Astrocyte of the spinal cord (primary cell): ENCODE measurements at regions not wholly inside any gene's neighbourhood (a gene's known extent, or its start where the extent isn't known, plus 50 kb on each side); places are given as distances from the start of the nearest gene placed in this dataset.

Experiments
- DNase-seq: peaks from one replicate; pipeline ENCODE4 v3.0.0; 2011; ENCODE audit warnings: low read depth, low spot score
- H3K4me3 ChIP-seq: 2 replicates; pipeline ENCODE4 v1.5.1; 2011; ENCODE audit warnings: low read depth, mild to moderate bottlenecking, low read length, moderate library complexity
- in situ Hi-C: cut with HindIII; loops from 2 replicates; pipeline ENCODE4 v1.10.0; 2017; ENCODE audit warnings: low sequenced_read_pairs
- TF ChIP-seq, protein P1 (sequence below): IDR thresholded peaks from 2 replicates; pipeline ENCODE4 v1.5.1; 2012; ENCODE audit warnings: low read depth, mild to moderate bottlenecking, low read length, inconsistent platforms

DNA sequence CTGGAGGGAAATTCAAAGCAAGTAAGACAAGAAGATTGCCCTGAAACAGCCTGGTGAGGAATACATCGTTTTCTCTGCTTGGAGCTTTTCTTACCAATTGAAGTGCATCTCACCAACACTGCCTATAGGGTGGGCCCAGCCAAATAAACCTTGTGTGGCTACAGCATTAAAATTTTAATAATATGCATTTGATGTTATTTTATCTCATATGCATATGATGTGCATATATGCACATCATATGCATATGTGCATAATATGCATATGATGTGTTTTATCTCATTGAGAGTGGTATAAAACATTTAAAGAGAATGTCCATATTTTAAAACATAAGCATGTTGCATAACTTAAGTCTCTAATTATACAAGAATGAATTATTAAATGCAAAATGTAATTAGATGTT is 328.6 kb upstream of the ARID1B start:
- in situ Hi-C loops, result no loop called here
- TF ChIP-seq, protein P1, sequence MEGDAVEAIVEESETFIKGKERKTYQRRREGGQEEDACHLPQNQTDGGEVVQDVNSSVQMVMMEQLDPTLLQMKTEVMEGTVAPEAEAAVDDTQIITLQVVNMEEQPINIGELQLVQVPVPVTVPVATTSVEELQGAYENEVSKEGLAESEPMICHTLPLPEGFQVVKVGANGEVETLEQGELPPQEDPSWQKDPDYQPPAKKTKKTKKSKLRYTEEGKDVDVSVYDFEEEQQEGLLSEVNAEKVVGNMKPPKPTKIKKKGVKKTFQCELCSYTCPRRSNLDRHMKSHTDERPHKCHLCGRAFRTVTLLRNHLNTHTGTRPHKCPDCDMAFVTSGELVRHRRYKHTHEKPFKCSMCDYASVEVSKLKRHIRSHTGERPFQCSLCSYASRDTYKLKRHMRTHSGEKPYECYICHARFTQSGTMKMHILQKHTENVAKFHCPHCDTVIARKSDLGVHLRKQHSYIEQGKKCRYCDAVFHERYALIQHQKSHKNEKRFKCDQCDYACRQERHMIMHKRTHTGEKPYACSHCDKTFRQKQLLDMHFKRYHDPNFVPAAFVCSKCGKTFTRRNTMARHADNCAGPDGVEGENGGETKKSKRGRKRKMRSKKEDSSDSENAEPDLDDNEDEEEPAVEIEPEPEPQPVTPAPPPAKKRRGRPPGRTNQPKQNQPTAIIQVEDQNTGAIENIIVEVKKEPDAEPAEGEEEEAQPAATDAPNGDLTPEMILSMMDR, result no peak
- no peak for DNase-seq
- H3K4me3 ChIP-seq, result no peak overlapping the region

DNA sequence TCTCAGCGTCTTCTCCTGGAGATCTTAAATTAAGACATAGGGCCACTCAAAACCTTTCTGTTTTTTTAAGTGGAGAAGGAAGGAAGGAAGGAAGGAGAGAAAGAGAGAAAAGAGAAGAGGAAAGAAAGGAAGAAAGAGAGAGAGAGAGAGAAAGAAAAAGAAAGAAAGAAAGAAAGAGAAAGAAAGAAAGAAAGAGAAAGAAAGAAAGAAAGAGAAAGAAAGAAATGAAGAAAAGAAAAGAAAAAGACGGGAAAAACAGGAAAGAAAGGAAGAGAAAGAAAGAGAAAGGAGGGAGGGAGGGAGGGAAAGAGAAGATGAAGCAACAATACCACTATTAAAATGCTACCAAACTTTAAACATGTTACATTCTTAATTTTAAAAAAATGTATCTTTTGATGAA is 336.5 kb upstream of the ARID1B start:
- TF ChIP-seq, protein P1, result no peak
- no peak for DNase-seq
- in situ Hi-C loops, result no loop called here
- no peak overlapping the region for H3K4me3 ChIP-seq

DNA sequence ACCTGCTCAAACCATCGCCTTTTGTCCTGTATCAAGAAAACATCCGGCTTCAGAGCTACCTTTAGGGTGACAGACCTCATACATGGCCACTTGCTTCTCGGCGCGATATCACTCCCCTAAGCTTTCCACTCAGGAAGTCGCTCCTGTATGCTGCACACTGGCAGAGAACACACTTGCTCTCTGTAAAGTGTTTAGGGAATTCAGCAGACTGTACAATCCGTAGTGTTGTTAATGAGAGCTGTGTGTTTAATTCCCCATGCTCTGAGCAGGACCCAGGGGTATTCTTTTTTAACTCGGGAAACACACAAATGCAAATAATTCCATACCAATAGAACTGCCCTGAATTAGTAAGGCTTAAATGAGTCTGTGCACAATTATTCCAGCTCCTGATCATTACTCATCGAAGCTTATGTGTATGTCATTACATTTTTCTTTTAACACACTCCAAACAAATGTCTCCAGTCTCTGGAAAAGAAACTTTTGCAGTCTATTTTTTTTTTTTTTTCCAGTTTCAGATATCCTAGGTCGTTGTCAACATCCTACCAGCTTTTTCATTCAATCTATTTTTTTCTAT is 338.7 kb upstream of the ARID1B start:
- H3K4me3 ChIP-seq, result no peak overlapping the region
- in situ Hi-C loops, result no loop called here
- no peak for DNase-seq
- TF ChIP-seq, protein P1, result no peak

DNA sequence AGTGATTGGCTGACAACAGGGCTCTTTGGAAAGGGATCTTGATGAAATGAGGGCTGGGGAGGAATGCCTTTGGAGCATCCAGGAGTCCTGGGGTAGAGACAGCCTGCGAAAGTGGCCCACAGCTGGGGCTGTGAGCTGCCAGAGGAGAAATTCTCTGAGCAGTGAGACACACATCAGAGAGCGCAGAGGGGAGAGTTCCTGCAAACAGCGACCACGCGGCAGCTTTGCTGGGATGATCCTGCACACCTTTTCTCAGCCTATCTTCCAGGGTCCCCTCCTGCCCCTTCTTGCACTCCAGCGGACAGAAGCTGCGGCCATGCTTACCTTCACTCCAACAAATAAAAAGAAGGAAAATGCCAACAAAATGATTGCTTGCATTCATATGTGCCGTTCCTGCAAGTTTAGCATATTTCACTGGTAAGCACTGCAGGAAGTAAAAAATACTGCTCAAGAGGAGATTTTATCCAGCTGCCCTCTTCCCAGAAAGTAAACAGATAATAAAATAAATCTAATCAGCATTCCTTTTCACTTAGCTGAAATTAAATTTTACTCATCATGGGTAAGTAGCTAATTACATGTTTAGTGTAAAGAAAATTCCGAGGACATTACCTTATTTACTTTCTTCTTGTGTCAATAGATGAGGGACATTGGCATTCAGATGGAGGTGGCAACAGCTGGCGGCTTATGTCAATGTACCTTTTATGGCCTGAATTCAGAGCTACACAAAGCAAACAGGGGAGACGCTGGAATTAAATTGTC is 339.9 kb upstream of the ARID1B start:
- DNase-seq, result no peak
- in situ Hi-C loops, result no loop called here
- no peak overlapping the region for H3K4me3 ChIP-seq
- TF ChIP-seq, protein P1, result no peak

DNA sequence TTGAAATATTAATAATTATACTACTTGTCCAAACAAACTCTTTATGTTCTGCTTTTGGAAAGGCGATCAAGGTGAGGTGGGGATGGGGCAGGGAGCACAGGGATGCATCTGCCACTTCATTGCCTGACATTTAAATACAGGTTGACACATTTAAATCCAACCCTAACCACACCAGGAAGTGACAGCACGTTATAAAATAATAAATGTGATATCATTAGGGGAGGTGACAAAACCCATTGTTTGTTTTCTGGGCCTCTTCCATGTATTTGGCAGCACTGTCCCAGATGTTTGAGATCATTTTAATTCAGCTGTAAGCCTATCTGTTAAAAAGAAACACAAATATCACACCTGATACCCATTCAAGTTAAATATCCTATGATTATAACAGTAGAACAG is 342.4 kb upstream of the ARID1B start:
- TF ChIP-seq, protein P1, result no peak
- H3K4me3 ChIP-seq, result no peak overlapping the region
- DNase-seq, result no peak
- in situ Hi-C loops, result no loop called here

DNA sequence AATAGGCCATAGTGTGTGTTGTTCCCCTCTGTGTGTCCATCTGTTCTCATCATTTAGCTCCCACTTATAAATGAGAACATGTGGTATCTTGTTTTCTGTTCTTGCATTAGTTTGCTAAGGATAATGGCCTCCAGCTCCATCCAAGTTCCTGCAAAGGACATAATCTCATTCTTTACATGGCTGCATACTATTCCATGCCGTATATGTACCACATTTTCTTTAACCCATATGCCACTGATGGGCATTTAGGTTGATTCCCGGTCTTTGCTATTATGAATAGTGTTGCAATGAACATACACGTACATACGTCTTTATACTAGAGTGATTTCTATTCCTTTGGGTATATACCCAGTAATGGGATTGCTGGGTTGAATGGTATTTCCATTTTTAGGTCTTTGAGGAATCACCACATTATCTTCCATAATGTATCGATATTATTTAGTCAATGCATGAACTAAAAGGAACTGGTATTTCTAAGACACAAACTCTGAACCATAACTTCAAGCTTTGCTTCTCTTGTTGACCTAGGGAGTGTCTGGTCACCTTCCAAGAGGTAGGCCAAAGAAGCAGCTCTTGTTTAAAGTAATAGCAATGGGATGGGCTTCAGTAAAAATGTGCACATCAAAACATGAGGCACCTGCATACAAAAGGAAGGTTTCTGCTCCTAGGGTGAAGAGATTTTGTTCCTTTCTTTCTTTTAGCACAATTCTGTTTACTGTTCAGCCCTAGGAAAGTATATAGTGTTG is 343.0 kb upstream of the ARID1B start:
- DNase-seq, result no peak
- H3K4me3 ChIP-seq, result no peak overlapping the region
- TF ChIP-seq, protein P1, result no peak
- in situ Hi-C loops, result no loop called here
